ENCODE measurements at regions not wholly inside any gene's neighbourhood (a gene's known extent, or its start where the extent isn't known, plus 50 kb on each side); places are given as distances from the start of the nearest gene placed in this dataset.

DNA sequence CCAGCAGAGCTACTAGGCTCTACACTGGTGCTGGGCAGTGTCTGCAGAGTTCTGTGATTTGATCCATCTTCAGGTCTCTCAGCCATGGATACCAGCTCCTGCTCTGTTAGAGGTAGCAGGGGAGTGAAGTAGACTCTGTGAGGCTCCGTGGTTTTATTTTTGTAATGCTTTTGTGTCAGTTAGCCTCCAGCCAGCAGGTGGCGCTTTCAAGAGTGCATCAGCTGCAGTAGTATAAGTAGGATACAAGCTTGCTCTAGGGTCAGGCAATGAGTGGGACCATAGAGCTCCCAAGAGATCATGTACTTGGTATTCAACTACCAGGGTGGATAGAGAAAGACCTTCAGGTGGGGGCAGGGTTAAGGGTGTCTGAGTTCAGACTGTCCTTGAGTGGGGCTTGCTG is 362.5 kb upstream of the TRAM1L1 start:
- DNase-seq, result peak in 1 of 2 experiments; percentile 24
- H3K27me3 Mint-ChIP-seq (ENCODE audit: insufficient read depth, unreplicated experiment), result peaks cover 7% of the 10 kb centered on the region
- no peak overlapping the region for H3K27ac Mint-ChIP-seq (ENCODE audit: unreplicated experiment)
- peak in 1 of 2 experiments; percentile 19 for TF ChIP-seq CTCF (IDR thresholded peaks at IDR 0.05; ENCODE audit: insufficient read depth in 1 of 2, low read depth in 1 of 2, low read length in 1 of 2, severe bottlenecking in 1 of 2, unreplicated experiment in 1 of 2)
- H3K9me3 ChIP-seq, result no peaks in the 10 kb centered on the region
- no TSS peak for BruUV-seq (replicated peaks)
- no peak overlapping the region for H3K4me3 ChIP-seq (ENCODE audit: low read depth, low read length)
- ChIA-PET CTCF (interaction anchor here (0.9 to 1.1 kb wide), 2 partner anchors 245 to 271 kb away, joined by 3 to 4 read pairs; no protein-coding TSS in a partner anchor), POLR2A (no interaction called here)
- H3K27me3 ChIP-seq (replicated peaks; ENCODE audit: control insufficient read depth, insufficient read depth, low read length), result no peaks in the 10 kb centered on the region
- H3K9me3 Mint-ChIP-seq (ENCODE audit: unreplicated experiment), result no peaks in the 10 kb centered on the region
- H3K4me1 Mint-ChIP-seq (ENCODE audit: low read depth, unreplicated experiment), result no peaks in the 10 kb centered on the region
- intact Hi-C loops (cut with micrococcal nuclease; ENCODE audit: unreplicated experiment), result loop anchor here (1.0 to 10.0 kb wide), 2 partner anchors 252 to 587 kb away; partner anchors contain the start of gene NDST3
- no peaks in the 10 kb centered on the region for H3K36me3 Mint-ChIP-seq (ENCODE audit: insufficient read depth, unreplicated experiment)
- no peaks in the 10 kb centered on the region for H3K36me3 ChIP-seq (ENCODE audit: control insufficient read depth, insufficient read depth, low read length)
- H3K4me3 Mint-ChIP-seq (ENCODE audit: unreplicated experiment), result no peak overlapping the region
- H3K4me1 ChIP-seq, result no peaks in the 10 kb centered on the region

- no TSS peak for BruUV-seq (replicated peaks)
- no peak for DNase-seq
- intact Hi-C loops (cut with micrococcal nuclease; ENCODE audit: unreplicated experiment), result no loop called here
- no peak for TF ChIP-seq CTCF (IDR thresholded peaks at IDR 0.05; ENCODE audit: insufficient read depth in 1 of 2, low read depth in 1 of 2, low read length in 1 of 2, severe bottlenecking in 1 of 2, unreplicated experiment in 1 of 2)
- no peak overlapping the region for H3K27ac Mint-ChIP-seq (ENCODE audit: unreplicated experiment)
- H3K9me3 Mint-ChIP-seq (ENCODE audit: unreplicated experiment), result no peaks in the 10 kb centered on the region
- no peaks in the 10 kb centered on the region for H3K4me1 Mint-ChIP-seq (ENCODE audit: low read depth, unreplicated experiment)
- no peaks in the 10 kb centered on the region for H3K27me3 Mint-ChIP-seq (ENCODE audit: insufficient read depth, unreplicated experiment)
- H3K4me3 Mint-ChIP-seq (ENCODE audit: unreplicated experiment), result no peak overlapping the region
- no peaks in the 10 kb centered on the region for H3K36me3 Mint-ChIP-seq (ENCODE audit: insufficient read depth, unreplicated experiment)
- Histone ChIP-seq H3K27me3 (replicated peaks; ENCODE audit: control insufficient read depth, insufficient read depth, low read length) (no peaks in the 10 kb centered on the region), H3K9me3 (no peaks in the 10 kb centered on the region), H3K36me3 (ENCODE audit: control insufficient read depth, insufficient read depth, low read length) (no peaks in the 10 kb centered on the region), H3K4me3 (ENCODE audit: low read depth, low read length) (no peak overlapping the region), H3K4me1 (no peaks in the 10 kb centered on the region)
- ChIA-PET POLR2A (no interaction called here), CTCF (no interaction called here)
These were observed 369.7 kb upstream of the TRAM1L1 start for GRCh38 chr4:117455088-117455487.

DNA sequence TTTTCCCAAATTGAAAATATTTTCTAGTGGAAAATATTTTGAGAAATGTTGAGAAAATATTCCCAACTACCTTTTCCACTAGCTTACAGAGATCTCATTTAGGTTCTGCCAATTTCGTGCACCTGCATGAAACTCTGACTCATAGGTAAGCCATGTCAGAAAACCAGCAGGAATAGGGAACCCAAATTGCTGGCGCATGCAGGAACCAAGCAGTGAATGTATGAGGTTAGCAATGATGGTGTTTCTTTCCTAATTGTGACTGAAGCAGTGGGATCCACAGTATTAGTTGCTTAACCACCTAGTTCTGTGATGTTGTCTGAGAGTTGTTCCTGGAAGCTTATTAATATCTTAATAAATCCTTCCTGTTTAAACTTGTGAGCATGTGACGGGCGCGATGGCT is 381.0 kb upstream of the TRAM1L1 start:
- intact Hi-C loops (cut with micrococcal nuclease; ENCODE audit: unreplicated experiment), result no loop called here
- H3K4me3 ChIP-seq (ENCODE audit: low read depth, low read length), result no peak overlapping the region
- no peak overlapping the region for H3K27ac Mint-ChIP-seq (ENCODE audit: unreplicated experiment)
- no peaks in the 10 kb centered on the region for H3K36me3 Mint-ChIP-seq (ENCODE audit: insufficient read depth, unreplicated experiment)
- H3K36me3 ChIP-seq (ENCODE audit: control insufficient read depth, insufficient read depth, low read length), result no peaks in the 10 kb centered on the region
- no peak for DNase-seq
- no peak for TF ChIP-seq CTCF (IDR thresholded peaks at IDR 0.05; ENCODE audit: insufficient read depth in 1 of 2, low read depth in 1 of 2, low read length in 1 of 2, severe bottlenecking in 1 of 2, unreplicated experiment in 1 of 2)
- H3K27me3 ChIP-seq (replicated peaks; ENCODE audit: control insufficient read depth, insufficient read depth, low read length), result no peaks in the 10 kb centered on the region
- H3K9me3 Mint-ChIP-seq (ENCODE audit: unreplicated experiment), result no peaks in the 10 kb centered on the region
- peaks cover 6% of the 10 kb centered on the region for H3K27me3 Mint-ChIP-seq (ENCODE audit: insufficient read depth, unreplicated experiment)
- POLR2A ChIA-PET, result no interaction called here
- H3K9me3 ChIP-seq, result no peaks in the 10 kb centered on the region
- H3K4me1 ChIP-seq, result no peaks in the 10 kb centered on the region
- no TSS peak for BruUV-seq (replicated peaks)
- no peak overlapping the region for H3K4me3 Mint-ChIP-seq (ENCODE audit: unreplicated experiment)
- H3K4me1 Mint-ChIP-seq (ENCODE audit: low read depth, unreplicated experiment), result no peaks in the 10 kb centered on the region
- CTCF ChIA-PET, result no interaction called here
